ENCODE measurements at regions not wholly inside any gene's neighbourhood (a gene's known extent, or its start where the extent isn't known, plus 50 kb on each side); places are given as distances from the start of the nearest gene placed in this dataset.

- TF ChIP-seq CTCF (IDR thresholded peaks at IDR 0.05) (no peak), EZH2phosphoT487 (IDR thresholded peaks at IDR 0.05) (no peak), EZH2 (IDR thresholded peaks at IDR 0.05) (no peak)
These were observed 547.7 kb downstream of the FAM181B start for GRCh38 chr11:82185925-82186324.

All from neural progenitor cell (in vitro differentiated cells).